GM12874 (cell line): ENCODE measurements at regions not wholly inside any gene's neighbourhood (a gene's known extent, or its start where the extent isn't known, plus 50 kb on each side); places are given as distances from the start of the nearest gene placed in this dataset.

Experiments used
- CTCF ChIP-seq: IDR thresholded peaks from 2 replicates; pipeline ENCODE4 v1.5.1; 2011; ENCODE audit warnings: low read depth, mild to moderate bottlenecking, control low read depth, low read length, moderate library complexity; ENCODE audit not compliant: insufficient read depth

DNA sequence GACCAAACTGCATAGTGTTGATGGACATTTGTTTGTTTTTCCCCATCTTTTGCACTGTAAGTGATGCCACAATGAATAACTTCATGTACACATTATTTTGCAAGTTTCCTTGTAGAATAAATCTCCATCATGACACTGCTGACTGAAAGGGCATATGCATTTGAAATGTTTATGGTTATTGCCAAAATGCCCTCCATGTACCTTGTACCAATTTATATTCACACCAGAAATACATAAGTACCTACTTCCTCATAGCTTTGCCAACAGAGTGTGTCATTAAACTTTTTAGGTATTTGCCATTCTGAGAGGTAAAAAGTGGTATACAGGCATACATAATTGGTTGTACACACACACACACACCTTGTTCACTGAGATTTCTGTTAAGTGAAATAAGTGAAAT lies 361.0 kb upstream of the PCSK5 start:
- no peak for TF ChIP-seq CTCF

DNA sequence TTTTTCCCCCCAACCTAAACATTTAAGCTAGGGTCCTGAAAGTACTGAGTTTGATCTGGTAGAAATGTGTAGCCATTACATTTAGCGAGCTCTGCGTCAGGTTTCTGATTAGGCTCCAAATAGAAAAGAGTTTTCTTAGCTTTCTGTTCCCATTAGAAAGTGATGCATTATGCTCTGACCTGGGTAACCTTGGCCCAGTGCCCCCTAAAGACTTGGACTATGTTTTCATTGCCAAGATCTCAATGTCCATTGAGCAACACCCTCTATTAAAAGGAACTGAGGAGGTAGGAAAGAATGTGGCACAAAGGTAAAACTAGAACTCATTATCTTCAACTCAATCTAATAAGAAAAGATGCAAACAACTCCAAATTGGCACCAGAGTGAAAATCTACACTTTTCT lies 358.9 kb upstream of the PCSK5 start:
- no peak for TF ChIP-seq CTCF

- no peak for TF ChIP-seq CTCF
Observed at GRCh38 chr9:75532233-75533050, 358.0 kb upstream of the PCSK5 start.

GRCh38 chr9:75539523-75539922 lies 350.9 kb upstream of the PCSK5 start:
- TF ChIP-seq CTCF: no peak

GRCh38 chr9:75540185-75540584 lies 350.3 kb upstream of the PCSK5 start:
- no peak for TF ChIP-seq CTCF

DNA sequence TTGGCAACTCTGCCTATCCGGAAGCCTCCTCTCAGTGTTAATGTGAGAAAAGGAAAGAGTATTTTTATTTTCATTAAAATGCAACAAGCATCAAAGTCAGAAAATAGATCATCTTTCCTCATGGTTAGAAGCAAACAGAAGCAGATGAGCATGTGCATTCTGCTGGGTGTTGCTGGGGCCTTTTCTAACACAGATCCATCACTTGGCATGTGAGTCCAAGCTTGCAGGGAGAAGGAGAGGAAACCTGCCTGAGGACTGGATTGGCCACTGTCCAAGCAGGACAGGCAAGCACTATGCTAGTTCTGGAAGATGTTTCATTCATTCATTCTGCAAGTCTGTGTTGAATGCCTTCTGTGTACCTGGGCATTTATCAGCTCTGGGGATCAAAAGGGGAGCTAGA lies 348.7 kb upstream of the PCSK5 start:
- no peak for TF ChIP-seq CTCF

- TF ChIP-seq CTCF: no peak
Observed at GRCh38 chr9:75544815-75545214, 345.7 kb upstream of the PCSK5 start.

DNA sequence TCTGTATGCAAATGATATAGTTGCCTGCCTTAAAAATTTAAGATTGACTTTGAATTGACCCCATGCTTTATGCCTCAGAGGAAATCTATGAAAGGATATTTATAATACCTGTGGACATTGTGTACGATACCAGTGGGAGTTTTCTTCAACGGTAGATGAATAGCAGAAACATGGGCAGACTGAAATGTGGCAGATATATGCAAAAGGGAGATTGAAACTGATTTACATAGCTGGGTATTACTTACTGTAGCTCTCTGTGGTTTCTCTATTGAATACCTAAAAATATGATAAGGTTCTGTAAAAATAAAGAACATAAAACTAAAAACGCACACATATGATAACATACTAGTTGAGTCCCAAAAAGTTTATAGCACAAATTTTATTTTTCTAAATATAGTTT lies 345.2 kb upstream of the PCSK5 start:
- TF ChIP-seq CTCF: no peak
